CD4-positive, alpha-beta T cell treated with Interleukin-12 subunit alpha and Interleukin-12 subunit beta, for 1 hour (primary cell): ENCODE measurements at regions not wholly inside any gene's neighbourhood (a gene's known extent, or its start where the extent isn't known, plus 50 kb on each side); places are given as distances from the start of the nearest gene placed in this dataset.

Source experiments
- DNase-seq: peaks from one replicate; pipeline ENCODE4 v3.0.0-alpha.2; 2020

DNA sequence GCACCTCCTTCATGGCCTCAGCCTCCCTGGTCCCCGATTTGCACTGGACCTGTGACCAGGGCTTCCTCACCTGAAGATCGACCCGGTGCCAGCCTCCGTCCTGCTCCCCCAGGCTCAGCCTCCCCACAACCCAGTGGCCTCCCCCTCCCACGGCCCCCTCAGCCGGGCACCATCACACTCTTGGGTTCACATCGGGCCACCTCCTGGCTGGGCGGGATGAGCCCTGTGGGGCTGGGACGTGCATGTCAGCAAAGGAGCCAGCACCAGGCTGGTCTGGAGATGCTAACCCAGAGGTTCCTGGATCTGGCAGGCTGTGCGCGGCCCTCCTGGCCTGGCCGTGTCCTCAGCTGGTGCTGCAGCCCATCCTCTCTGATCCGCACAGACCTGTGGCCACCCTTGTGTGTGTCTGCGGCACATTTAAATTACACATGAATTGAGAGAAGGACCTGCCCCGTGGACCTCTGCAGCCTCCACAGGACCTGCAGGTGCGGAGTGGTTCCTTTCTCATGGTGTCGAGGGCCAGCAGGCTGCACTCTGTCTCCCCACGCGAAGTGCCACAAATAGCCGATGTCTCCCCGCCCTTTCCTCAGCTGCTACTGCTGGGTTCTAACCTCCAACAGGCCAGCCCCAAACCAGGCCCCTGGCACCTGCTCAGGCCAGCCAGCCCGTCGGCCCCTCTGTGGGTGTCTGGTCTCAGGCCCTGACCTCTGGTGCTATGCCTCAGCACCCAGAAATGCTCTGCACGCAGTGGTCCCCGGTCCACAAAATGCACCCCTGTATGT is 237.5 kb downstream of the ERMARD start:
- DNase-seq: no peak

DNA sequence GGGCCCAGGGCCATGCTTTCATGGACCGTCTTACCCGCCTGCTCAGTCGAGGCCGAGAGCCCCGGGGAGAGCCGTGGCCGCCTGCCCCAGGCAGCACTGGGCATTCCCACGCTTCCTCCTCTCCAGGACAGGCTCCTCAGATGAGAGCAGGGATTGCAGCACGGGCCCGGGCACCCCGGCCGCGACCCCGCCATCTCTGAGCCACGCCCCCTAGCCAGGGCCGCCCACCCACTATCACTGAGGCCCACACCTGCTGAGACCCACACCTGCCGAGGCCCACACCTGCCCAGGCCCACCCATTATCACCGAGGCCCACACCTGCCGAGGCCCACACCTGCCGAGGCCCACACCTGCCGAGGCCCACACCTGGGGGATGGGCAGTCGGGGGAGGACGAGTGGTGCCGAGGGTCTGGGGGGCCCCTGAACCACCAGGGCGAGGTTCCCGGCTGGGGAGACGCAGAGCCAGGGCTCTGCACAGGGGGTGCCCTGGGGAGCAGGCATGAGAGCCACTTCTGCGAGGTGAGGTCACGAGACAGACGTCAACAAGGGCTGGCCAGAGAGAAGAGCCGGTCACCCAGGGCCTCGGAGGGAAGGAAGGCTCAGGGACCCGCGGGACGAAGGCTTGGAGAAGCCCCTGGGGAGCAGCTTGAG is 235.6 kb downstream of the ERMARD start:
- DNase-seq: no peak

GRCh38 chr6:169986171-169986847 is 234.9 kb downstream of the ERMARD start:
- DNase-seq: no peak

GRCh38 chr6:169985121-169986015 is 233.9 kb downstream of the ERMARD start:
- no peak for DNase-seq

DNA sequence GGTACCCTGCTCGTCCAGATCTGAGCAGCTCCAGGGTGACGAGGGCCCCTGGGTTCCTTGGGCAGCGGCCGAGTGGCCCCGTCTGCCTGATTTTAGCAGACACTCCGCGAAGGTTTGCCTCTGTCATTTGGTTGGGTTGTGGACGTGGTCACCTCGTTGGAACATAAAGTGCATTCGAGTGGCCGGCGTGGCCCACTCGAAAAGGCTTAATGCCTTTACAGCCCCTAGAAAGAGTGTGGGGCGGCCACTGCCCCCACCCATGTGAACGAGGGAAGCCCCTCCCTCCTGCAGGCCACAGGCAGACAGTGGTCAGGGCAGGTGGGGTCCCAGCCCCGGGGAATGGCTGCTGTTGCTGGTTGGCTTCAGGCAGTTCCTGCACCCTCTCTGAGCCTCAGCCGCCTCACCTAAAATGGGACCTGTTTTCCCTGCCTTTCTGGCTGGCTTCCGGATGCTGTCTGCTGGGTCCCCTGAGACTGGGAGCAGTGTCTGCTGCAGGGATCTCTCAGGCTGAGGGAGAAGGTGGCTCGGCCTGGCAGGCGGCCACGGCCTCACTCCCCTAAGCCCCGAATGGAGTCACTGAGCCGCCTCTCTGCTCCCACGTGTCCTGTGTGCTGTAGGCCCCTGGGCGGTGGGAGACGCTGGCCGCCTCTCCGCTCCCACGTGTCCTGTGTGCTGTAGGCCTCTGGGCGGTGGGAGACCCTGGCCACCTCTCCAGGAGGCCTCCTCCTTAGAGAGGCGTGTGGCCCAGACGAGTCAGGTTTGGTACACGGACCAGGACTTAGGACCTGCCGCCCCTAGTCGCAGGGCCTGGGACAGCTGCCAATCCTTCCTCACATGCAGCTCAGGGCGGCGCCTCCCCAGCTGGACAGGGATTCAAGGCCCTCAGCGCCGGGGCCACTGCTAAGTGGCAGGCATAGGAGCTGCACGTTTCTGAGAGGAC is 233.0 kb downstream of the ERMARD start:
- DNase-seq: no peak

- DNase-seq: no peak
These were observed 232.2 kb downstream of the ERMARD start for GRCh38 chr6:169983651-169984050.

GRCh38 chr6:169982461-169983386 is 231.3 kb downstream of the ERMARD start:
- DNase-seq: no peak

GRCh38 chr6:169981969-169982368 is 230.5 kb downstream of the ERMARD start:
- DNase-seq: no peak

DNA sequence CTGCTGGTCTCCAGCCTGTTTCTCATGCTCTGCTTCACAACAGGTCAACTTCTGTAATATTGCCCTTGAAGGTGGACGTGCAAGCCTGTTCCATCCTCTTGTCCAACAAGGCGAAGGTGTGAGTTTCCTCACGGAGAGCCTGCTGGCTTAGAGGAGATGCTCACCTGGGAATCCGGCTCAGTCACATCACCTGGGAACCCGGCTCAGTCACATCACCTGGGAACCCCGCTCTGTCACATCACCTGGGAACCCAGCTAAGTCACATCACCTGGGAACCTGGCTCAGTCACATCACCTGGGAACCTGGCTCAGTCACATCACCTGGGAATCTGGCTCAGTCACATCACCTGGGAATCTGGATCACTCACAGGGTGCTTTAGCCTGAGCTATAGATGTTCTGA is 230.1 kb downstream of the ERMARD start:
- DNase-seq: no peak

GRCh38 chr6:169980826-169981450 is 229.5 kb downstream of the ERMARD start:
- no peak for DNase-seq

- no peak for DNase-seq
These were observed 228.5 kb downstream of the ERMARD start for GRCh38 chr6:169979873-169980432.

DNA sequence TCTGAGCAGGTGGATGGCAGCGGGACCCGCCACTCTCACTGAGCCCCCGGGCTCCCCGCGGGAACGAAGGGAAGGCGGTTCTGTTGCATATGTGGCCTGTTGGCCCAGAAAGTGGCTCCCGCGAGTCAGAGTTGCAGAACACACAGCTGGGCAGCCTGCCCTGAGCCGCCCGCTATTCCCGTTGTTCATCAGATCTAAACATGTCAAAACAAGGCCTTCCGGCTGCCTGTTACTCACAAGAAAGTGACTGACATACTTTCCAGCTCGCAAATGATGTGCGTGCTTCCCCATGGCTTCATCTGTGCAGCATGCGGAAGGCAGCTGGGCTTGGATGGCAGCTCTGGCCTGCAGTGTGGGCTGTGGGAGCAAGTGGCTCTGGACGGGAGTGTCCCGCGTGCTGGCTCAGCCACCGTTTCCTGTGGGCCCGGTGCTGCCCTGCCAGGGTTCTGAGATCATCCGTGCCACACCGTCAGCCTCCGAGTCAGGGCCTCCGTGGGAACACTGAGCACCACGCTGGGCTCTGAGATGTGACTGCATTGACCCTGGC is 227.3 kb downstream of the ERMARD start:
- DNase-seq: no peak

GRCh38 chr6:169977434-169978265 is 226.2 kb downstream of the ERMARD start:
- no peak for DNase-seq

DNA sequence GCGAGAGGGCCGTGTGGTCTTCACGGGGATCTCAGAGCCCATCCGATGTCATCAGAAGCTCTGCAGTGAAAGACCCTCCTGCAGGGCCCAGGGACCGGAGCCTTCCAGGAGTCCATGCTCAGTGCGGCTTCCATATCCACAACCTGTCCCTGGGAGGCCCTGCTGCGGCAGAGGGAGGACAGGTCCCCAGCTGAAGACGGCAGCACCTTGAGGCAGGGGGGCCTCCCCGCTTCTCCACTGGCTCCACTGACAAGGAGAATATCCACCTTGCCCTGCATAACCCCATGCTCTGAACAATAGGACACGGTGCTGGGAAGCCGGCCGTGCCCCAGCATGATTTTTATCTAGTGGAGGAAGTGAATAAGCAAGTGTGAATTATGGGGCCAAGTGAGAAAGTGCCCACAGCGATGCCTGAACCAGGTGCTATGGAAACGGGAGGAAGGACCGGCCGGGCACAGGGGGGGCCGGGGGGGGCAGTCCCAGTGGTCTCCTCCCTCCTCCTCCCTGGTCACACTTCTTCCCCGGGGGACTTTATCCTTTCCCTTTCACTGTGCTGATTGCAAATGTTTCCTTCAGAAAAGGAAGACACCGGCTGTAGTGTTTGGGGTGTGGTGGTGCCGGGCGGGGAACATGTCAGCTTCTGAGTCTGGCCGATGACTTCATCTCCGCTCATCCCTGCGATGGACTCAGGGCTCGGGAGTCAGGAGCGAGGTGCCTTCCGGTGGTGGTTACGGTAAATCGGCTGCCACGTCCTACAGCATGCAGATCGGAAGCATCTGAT is 225.1 kb downstream of the ERMARD start:
- DNase-seq: no peak

DNA sequence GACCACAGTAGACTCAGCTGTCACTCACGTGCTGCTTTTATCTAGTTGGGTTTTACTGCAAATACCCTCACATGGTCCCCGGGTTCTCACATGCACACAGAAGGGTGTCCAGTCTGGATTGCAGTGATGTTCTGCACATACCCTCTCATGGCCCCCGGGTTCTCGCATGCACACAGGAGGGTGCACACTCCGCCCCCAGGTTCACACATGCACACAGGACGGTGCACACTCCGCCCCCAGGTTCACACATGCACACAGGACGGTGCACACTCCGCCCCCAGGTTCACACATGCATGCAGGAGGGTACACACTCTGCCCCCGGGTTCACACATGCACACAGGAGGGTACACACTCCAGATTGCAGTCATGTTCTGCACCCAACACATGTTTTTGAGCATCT is 224.3 kb downstream of the ERMARD start:
- no peak for DNase-seq

GRCh38 chr6:169975286-169975685 is 223.9 kb downstream of the ERMARD start:
- no peak for DNase-seq

DNA sequence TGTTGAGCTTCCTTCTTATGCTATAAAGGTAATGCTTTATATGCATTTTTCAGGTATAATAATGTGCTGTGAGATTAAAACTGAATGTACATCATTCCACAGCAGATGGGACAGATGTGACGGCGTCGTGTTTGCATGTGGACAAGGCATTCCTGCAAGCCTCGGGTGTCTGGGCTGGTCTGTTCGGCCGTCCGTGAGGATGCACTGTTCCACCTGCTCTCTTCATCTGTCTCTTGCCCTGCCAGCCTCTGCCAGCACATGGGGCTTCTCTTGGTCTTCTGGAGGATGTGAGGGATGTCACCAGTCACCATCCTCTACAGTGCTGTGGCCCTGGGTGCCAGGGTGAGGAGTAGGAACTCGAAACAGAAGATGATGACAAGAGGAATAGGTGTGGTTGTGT is 223.2 kb downstream of the ERMARD start:
- no peak for DNase-seq
